Loucy (cell line): ENCODE measurements at regions not wholly inside any gene's neighbourhood (a gene's known extent, or its start where the extent isn't known, plus 50 kb on each side); places are given as distances from the start of the nearest gene placed in this dataset.

Experiments used
- H2AFZ ChIP-seq: fragments of 200-600 bp; sonication (generic); 2 replicates; pipeline ENCODE4 v1.6.0; 2016; ENCODE audit warnings: antibody characterized with exemption, mild to moderate bottlenecking, low read length, moderate library complexity
- H3F3A ChIP-seq: fragments of 200-600 bp; 2 replicates; pipeline ENCODE4 v1.6.0; 2016; ENCODE audit warnings: antibody characterized with exemption, low read depth, mild to moderate bottlenecking
- H3K27me3 ChIP-seq: fragments of 200-600 bp; sonication (generic); 2 replicates; pipeline ENCODE4 v1.6.1; 2014; ENCODE audit warnings: low read length, mild to moderate bottlenecking; ENCODE audit not compliant: insufficient read depth, poor library complexity, severe bottlenecking
- H3K36me3 ChIP-seq: fragments of 200-600 bp; sonication (generic); 2 replicates; pipeline ENCODE4 v1.6.1; 2016; ENCODE audit warnings: low read length; ENCODE audit not compliant: insufficient read depth
- H3K4me1 ChIP-seq: fragments of 200-600 bp; sonication (generic); 2 replicates; pipeline ENCODE4 v1.5.1; 2014; ENCODE audit warnings: low read length, mild to moderate bottlenecking; ENCODE audit not compliant: insufficient read depth, poor library complexity, severe bottlenecking
- H3K4me2 ChIP-seq: fragments of 200-600 bp; sonication (generic); 2 replicates; pipeline ENCODE4 v1.6.0; 2014; ENCODE audit warnings: antibody characterized with exemption, low read length, low read depth, mild to moderate bottlenecking; ENCODE audit not compliant: poor library complexity, severe bottlenecking
- H3K4me3 ChIP-seq: fragments of 200-600 bp; sonication (generic); 2 replicates; pipeline ENCODE4 v1.5.1; 2014; ENCODE audit warnings: low read length, mild to moderate bottlenecking, mixed read lengths; ENCODE audit not compliant: poor library complexity, severe bottlenecking
- H3K79me2 ChIP-seq: fragments of 200-600 bp; sonication (generic); 2 replicates; pipeline ENCODE4 v1.6.1; 2014; ENCODE audit warnings: low read length; ENCODE audit not compliant: insufficient read depth
- H3K9ac ChIP-seq: fragments of 200-600 bp; sonication (generic); 2 replicates; pipeline ENCODE4 v1.6.0; 2014; ENCODE audit warnings: mild to moderate bottlenecking, low read depth, low read length, moderate library complexity; ENCODE audit not compliant: poor library complexity, severe bottlenecking
- H3K9me2 ChIP-seq: fragments of 200-600 bp; sonication (generic); replicated peaks from 2 replicates; pipeline ENCODE4 v1.6.1; 2016; ENCODE audit warnings: low read depth, low read length, mixed read lengths
- H3K9me3 ChIP-seq: fragments of 200-600 bp; sonication (generic); 2 replicates; pipeline ENCODE4 v1.6.1; 2014; ENCODE audit warnings: mild to moderate bottlenecking, antibody characterized with exemption, low read length, low read depth; ENCODE audit not compliant: insufficient read depth
- H4K20me1 ChIP-seq: fragments of 200-600 bp; sonication (generic); 2 replicates; pipeline ENCODE4 v1.6.0; 2014; ENCODE audit warnings: antibody characterized with exemption, low read length, mild to moderate bottlenecking; ENCODE audit not compliant: insufficient read depth, poor library complexity, severe bottlenecking
- EZH2phosphoT487 ChIP-seq: fragments of 200-600 bp; IDR thresholded peaks from 2 replicates; pipeline ENCODE4 v1.6.1; 2018; ENCODE audit warnings: antibody characterized with exemption, mild to moderate bottlenecking, moderate library complexity, borderline replicate concordance
- TF ChIP-seq, protein P1 (sequence below): fragments of 200-600 bp; sonication (generic); conservative IDR thresholded peaks from 2 replicates; pipeline ENCODE4 v1.5.1; 2014; ENCODE audit warnings: mild to moderate bottlenecking, antibody characterized with exemption, low read length

GRCh38 chr12:124706363-124706762 lies 139.0 kb upstream of the NCOR2 start:
- Histone ChIP-seq H3F3A (no peaks in the 10 kb centered on the region), H3K4me3 (no peak overlapping the region), H3K79me2 (no peaks in the 10 kb centered on the region), H3K4me1 (no peaks in the 10 kb centered on the region), H3K4me2 (no peak overlapping the region), H4K20me1 (no peaks in the 10 kb centered on the region), H2AFZ (no peak overlapping the region), H3K9ac (no peak overlapping the region), H3K9me2 (no peaks in the 10 kb centered on the region), H3K36me3 (no peaks in the 10 kb centered on the region), H3K9me3 (no peaks in the 10 kb centered on the region), H3K27me3 (no peaks in the 10 kb centered on the region)
- TF ChIP-seq EZH2phosphoT487 = no peak
- TF ChIP-seq, protein P1, sequence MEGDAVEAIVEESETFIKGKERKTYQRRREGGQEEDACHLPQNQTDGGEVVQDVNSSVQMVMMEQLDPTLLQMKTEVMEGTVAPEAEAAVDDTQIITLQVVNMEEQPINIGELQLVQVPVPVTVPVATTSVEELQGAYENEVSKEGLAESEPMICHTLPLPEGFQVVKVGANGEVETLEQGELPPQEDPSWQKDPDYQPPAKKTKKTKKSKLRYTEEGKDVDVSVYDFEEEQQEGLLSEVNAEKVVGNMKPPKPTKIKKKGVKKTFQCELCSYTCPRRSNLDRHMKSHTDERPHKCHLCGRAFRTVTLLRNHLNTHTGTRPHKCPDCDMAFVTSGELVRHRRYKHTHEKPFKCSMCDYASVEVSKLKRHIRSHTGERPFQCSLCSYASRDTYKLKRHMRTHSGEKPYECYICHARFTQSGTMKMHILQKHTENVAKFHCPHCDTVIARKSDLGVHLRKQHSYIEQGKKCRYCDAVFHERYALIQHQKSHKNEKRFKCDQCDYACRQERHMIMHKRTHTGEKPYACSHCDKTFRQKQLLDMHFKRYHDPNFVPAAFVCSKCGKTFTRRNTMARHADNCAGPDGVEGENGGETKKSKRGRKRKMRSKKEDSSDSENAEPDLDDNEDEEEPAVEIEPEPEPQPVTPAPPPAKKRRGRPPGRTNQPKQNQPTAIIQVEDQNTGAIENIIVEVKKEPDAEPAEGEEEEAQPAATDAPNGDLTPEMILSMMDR = no peak

DNA sequence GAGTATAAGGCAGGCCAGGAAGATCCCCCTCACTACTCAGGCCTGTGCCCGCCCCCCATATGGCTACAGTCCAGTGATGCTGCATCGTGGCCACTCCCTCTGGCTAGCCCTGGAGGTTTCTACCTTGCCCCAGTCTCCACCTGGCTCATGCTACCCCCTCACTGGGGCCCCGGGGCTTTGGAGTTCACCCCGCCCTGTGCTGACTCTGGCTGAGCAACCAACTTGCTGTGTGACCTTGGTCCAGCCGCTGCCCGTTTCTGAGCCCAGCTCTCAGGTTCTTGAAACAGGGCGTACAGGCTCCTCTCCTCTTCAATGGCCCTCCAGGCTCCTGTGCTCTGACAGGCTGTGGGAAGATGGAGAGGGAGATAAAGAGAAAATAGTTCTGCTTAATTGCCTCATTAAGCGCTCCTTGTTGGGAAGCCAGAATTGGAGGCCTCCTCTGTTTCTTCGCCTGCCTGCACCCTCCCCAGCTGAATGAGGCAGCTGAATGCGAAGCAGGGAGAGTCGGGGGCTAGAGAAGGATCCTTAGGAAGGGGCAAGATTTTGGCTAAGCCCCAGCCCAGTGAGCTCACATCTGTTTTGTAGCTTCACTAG lies 138.2 kb upstream of the NCOR2 start:
- Histone ChIP-seq H3K9me2 (no peaks in the 10 kb centered on the region), H3K79me2 (no peaks in the 10 kb centered on the region), H3K4me1 (no peaks in the 10 kb centered on the region), H3K4me3 (no peak overlapping the region), H3F3A (no peaks in the 10 kb centered on the region), H3K27me3 (no peaks in the 10 kb centered on the region), H3K4me2 (no peak overlapping the region), H3K36me3 (no peaks in the 10 kb centered on the region), H4K20me1 (no peaks in the 10 kb centered on the region), H3K9ac (no peak overlapping the region), H3K9me3 (no peaks in the 10 kb centered on the region), H2AFZ (no peak overlapping the region)
- TF ChIP-seq, protein P1 = no peak
- TF ChIP-seq EZH2phosphoT487 = no peak

GRCh38 chr12:124704619-124705018 lies 137.2 kb upstream of the NCOR2 start:
- Histone ChIP-seq H3K9me3 (no peaks in the 10 kb centered on the region), H4K20me1 (no peaks in the 10 kb centered on the region), H3K79me2 (no peaks in the 10 kb centered on the region), H3K4me2 (no peak overlapping the region), H3K9me2 (no peaks in the 10 kb centered on the region), H3K4me1 (no peaks in the 10 kb centered on the region), H3F3A (no peaks in the 10 kb centered on the region), H3K36me3 (no peaks in the 10 kb centered on the region), H3K27me3 (no peaks in the 10 kb centered on the region), H3K4me3 (no peak overlapping the region), H3K9ac (no peak overlapping the region), H2AFZ (no peak overlapping the region)
- TF ChIP-seq, protein P1 = no peak
- TF ChIP-seq EZH2phosphoT487 = no peak
